H1 (cell line): ENCODE measurements at regions not wholly inside any gene's neighbourhood (a gene's known extent, or its start where the extent isn't known, plus 50 kb on each side); places are given as distances from the start of the nearest gene placed in this dataset.

Experiments
- CTCF ChIA-PET: fragments of 300-600 bp; sonication (Branson Sonifier 250); formaldehyde crosslinking; loops from one replicate; lab custom pipeline; 2021; ENCODE audit not compliant: partially characterized antibody; lab: Charles Lee
- POLR2A ChIA-PET: fragments of 300-600 bp; sonication (Branson Sonifier 250); formaldehyde crosslinking; loops from one replicate; lab custom pipeline; 2021; ENCODE audit warnings: inconsistent platforms; ENCODE audit not compliant: partially characterized antibody; lab: Charles Lee
- DNase-seq, 2 experiments: peaks; one replicate each; pipeline versions ENCODE4 v3.0.0 to v3.0.0-alpha.2; 2010 to 2022; ENCODE audit warnings: low spot score in 2 of 2, low read depth in 1 of 2, mixed read lengths in 1 of 2
- FAIRE-seq: peaks from 2 replicates; lab custom pipeline; 2011; peaks lifted over from hg19 to GRCh38; lab: Jason Lieb, UNC
- H2AFZ ChIP-seq: 2 replicates; pipeline ENCODE4 v1.8.1; 2012; ENCODE audit warnings: low read length, inconsistent platforms
- H2AK5ac ChIP-seq: 2 replicates; pipeline ENCODE4 v1.6.1; 2013; ENCODE audit warnings: low read depth, low read length
- H2BK120ac ChIP-seq: replicated peaks from 2 replicates; pipeline ENCODE3; 2013; ENCODE audit warnings: low read depth, low read length, inconsistent platforms
- H2BK12ac ChIP-seq: 2 replicates; pipeline ENCODE4 v1.6.1; 2013; ENCODE audit warnings: low read depth, low read length
- H2BK15ac ChIP-seq: 2 replicates; pipeline ENCODE4 v1.6.1; 2013; ENCODE audit warnings: low read length
- H2BK20ac ChIP-seq: 2 replicates; pipeline ENCODE4 v1.6.1; 2013; ENCODE audit warnings: low read length
- H2BK5ac ChIP-seq: 2 replicates; pipeline ENCODE4 v1.6.1; 2013; ENCODE audit warnings: low read depth, low read length
- H3K14ac ChIP-seq: 2 replicates; pipeline ENCODE4 v1.6.1; 2013; ENCODE audit warnings: inconsistent platforms; ENCODE audit not compliant: insufficient read length
- H3K18ac ChIP-seq: 2 replicates; pipeline ENCODE4 v1.6.1; 2013; ENCODE audit warnings: low read length; ENCODE audit errors: extremely low read depth
- H3K23ac ChIP-seq: 2 replicates; pipeline ENCODE4 v1.6.1; 2013; ENCODE audit warnings: inconsistent platforms; ENCODE audit not compliant: insufficient read length
- H3K23me2 ChIP-seq: 2 replicates; pipeline ENCODE4 v1.6.1; 2013; ENCODE audit warnings: low read depth, low read length
- H3K27ac ChIP-seq: 2 replicates; pipeline ENCODE4 v1.6.1; 2011; ENCODE audit warnings: low read depth, low read length, inconsistent platforms
- H3K27me3 ChIP-seq, 4 experiments: replicated peaks in 1 of 4; 1 replicate in 1 of 4; 2 replicates in 3 of 4; pipeline versions ENCODE4 v1.6.1 to v1.8.1; 2011 to 2013; ENCODE audit warnings: low read length in 3 of 4, mild to moderate bottlenecking in 3 of 4, inconsistent platforms in 2 of 4, mixed read lengths in 2 of 4, moderate library complexity in 1 of 4; ENCODE audit not compliant: control insufficient read depth in 3 of 4, insufficient read depth in 3 of 4; ENCODE audit errors: extremely low read depth in 1 of 4
- H3K36me3 ChIP-seq, 4 experiments: 2 replicates each; pipeline versions ENCODE4 v1.6.1 to v1.8.1; 2011 to 2013; ENCODE audit warnings: mild to moderate bottlenecking in 4 of 4, low read length in 3 of 4, moderate library complexity in 2 of 4, control low read depth in 1 of 4, inconsistent platforms in 1 of 4; ENCODE audit not compliant: insufficient read depth in 4 of 4, control insufficient read depth in 2 of 4
- H3K4ac ChIP-seq: replicated peaks from 2 replicates; pipeline ENCODE3; 2013; ENCODE audit warnings: low read length, low read depth, mixed read lengths, inconsistent platforms; ENCODE audit not compliant: insufficient read length
- H3K4me1 ChIP-seq, 4 experiments: replicated peaks in 1 of 4; 1 replicate in 1 of 4; 2 replicates in 3 of 4; pipeline versions ENCODE4 v1.6.1 to v1.8.1; 2011 to 2013; ENCODE audit warnings: low read length in 3 of 4, inconsistent platforms in 2 of 4, mixed read lengths in 1 of 4; ENCODE audit not compliant: insufficient read depth in 4 of 4, control insufficient read depth in 3 of 4
- H3K4me2 ChIP-seq, 2 experiments: 2 replicates each; pipeline versions ENCODE4 v1.6.1 to v1.8.1; 2011 to 2013; ENCODE audit warnings: low read depth in 2 of 2, low read length in 2 of 2, control low read depth in 1 of 2, inconsistent platforms in 1 of 2, mild to moderate bottlenecking in 1 of 2; ENCODE audit not compliant: insufficient read depth in 1 of 2
- H3K4me3 ChIP-seq, 4 experiments: fragments of 200-600, 300-600 bp in 1 of 4; sonication (generic), shearing (Covaris generic), sonication (Bioruptor Twin) in 1 of 4; 2 replicates each; pipeline versions ENCODE4 v1.5.1 to v1.8.1; 2011 to 2016; ENCODE audit warnings: low read length in 4 of 4, low read depth in 3 of 4, control low read depth in 2 of 4, inconsistent platforms in 2 of 4, mild to moderate bottlenecking in 2 of 4, mixed read lengths in 1 of 4, moderate library complexity in 1 of 4; ENCODE audit not compliant: insufficient read depth in 2 of 4; ENCODE audit errors: extremely low read depth in 1 of 4
- H3K56ac ChIP-seq: replicated peaks from 2 replicates; pipeline ENCODE3; 2013; ENCODE audit warnings: low read depth, mild to moderate bottlenecking, mixed read lengths, low read length, inconsistent platforms; ENCODE audit not compliant: insufficient read length
- H3K79me1 ChIP-seq: 2 replicates; pipeline ENCODE4 v1.6.1; 2013; ENCODE audit warnings: low read depth, low read length, control low read depth
- H3K79me2 ChIP-seq, 2 experiments: 2 replicates each; pipeline versions ENCODE4 v1.6.1 to v1.8.1; 2012 to 2013; ENCODE audit warnings: low read length in 2 of 2, mild to moderate bottlenecking in 2 of 2, inconsistent platforms in 1 of 2; ENCODE audit not compliant: insufficient read depth in 2 of 2, control insufficient read depth in 1 of 2
- H3K9ac ChIP-seq, 4 experiments: replicated peaks in 1 of 4; 1 replicate in 1 of 4; 2 replicates in 3 of 4; pipeline versions ENCODE4 v1.6.1 to v1.8.1; 2011 to 2013; ENCODE audit warnings: low read depth in 3 of 4, low read length in 3 of 4, control low read depth in 2 of 4, mild to moderate bottlenecking in 2 of 4, moderate library complexity in 2 of 4, inconsistent platforms in 1 of 4; ENCODE audit errors: extremely low read depth in 1 of 4
- H3K9me3 ChIP-seq, 2 experiments: 2 replicates each; pipeline versions ENCODE4 v1.6.1 to v1.8.1; 2012 to 2013; ENCODE audit warnings: mild to moderate bottlenecking in 2 of 2, moderate library complexity in 2 of 2, control low read depth in 1 of 2, inconsistent platforms in 1 of 2, low read depth in 1 of 2, low read length in 1 of 2, mixed read lengths in 1 of 2; ENCODE audit not compliant: insufficient read depth in 2 of 2
- H4K20me1 ChIP-seq, 2 experiments: replicated peaks in 1 of 2; 2 replicates each; pipeline versions ENCODE3 to v1.8.1; 2011 to 2013; ENCODE audit warnings: inconsistent platforms in 2 of 2, low read length in 2 of 2, mild to moderate bottlenecking in 1 of 2; ENCODE audit not compliant: insufficient read depth in 2 of 2, control insufficient read depth in 1 of 2
- H4K5ac ChIP-seq: 2 replicates; pipeline ENCODE4 v1.6.1; 2013; ENCODE audit warnings: low read length, low read depth, mixed read lengths, inconsistent platforms; ENCODE audit not compliant: insufficient read length
- H4K8ac ChIP-seq: 2 replicates; pipeline ENCODE4 v1.8.0; 2013; ENCODE audit warnings: mild to moderate bottlenecking, moderate library complexity, low read length, inconsistent platforms; ENCODE audit not compliant: insufficient read depth; ENCODE audit errors: extremely low read depth
- H4K91ac ChIP-seq: replicated peaks from 2 replicates; pipeline ENCODE3; 2013; ENCODE audit warnings: low read length, mixed read lengths, inconsistent platforms; ENCODE audit not compliant: insufficient read length
- CHD1 ChIP-seq: IDR thresholded peaks from 2 replicates; pipeline ENCODE4 v1.6.1; 2012; ENCODE audit warnings: low read depth, low read length, improper control_type of control experiment
- CHD2 ChIP-seq: IDR thresholded peaks from 2 replicates; pipeline ENCODE4 v1.6.1; 2012; ENCODE audit warnings: low read length, improper control_type of control experiment
- EGR1 ChIP-seq: IDR thresholded peaks from 2 replicates; pipeline ENCODE4 v1.6.1; 2011; ENCODE audit warnings: low read depth, low read length, borderline replicate concordance
- GABPA ChIP-seq: IDR thresholded peaks from 2 replicates; pipeline ENCODE4 v1.6.1; 2011; ENCODE audit warnings: mild to moderate bottlenecking, low read length, moderate library complexity, borderline replicate concordance; ENCODE audit not compliant: insufficient read depth
- SAP30 ChIP-seq: fragments of 300-600 bp; sonication (generic); IDR thresholded peaks from 2 replicates; pipeline ENCODE4 v1.7.1; 2012; ENCODE audit warnings: low read length, moderate library complexity, mild to moderate bottlenecking, inconsistent platforms; ENCODE audit not compliant: insufficient read depth, insufficient replicate concordance
- WGBS, 2 experiments: shearing (Covaris generic) in 1 of 2; methylation state at CpG; one replicate each; pipeline versions ENCODE4 v1.1.6 to v1.1.7; 2013 to 2015; ENCODE audit warnings: low lambda C conversion rate in 2 of 2, mixed read lengths in 2 of 2, inconsistent platforms in 1 of 2, low coverage in 1 of 2, missing lambda C conversion rate in 1 of 2; ENCODE audit not compliant: insufficient replicate concordance in 2 of 2, insufficient coverage in 1 of 2, insufficient read length in 1 of 2; ENCODE audit errors: extremely low coverage in 1 of 2, missing lambda C conversion rate in 1 of 2; 5-methylcytosine and 5-hydroxymethylcytosine counted together

DNA sequence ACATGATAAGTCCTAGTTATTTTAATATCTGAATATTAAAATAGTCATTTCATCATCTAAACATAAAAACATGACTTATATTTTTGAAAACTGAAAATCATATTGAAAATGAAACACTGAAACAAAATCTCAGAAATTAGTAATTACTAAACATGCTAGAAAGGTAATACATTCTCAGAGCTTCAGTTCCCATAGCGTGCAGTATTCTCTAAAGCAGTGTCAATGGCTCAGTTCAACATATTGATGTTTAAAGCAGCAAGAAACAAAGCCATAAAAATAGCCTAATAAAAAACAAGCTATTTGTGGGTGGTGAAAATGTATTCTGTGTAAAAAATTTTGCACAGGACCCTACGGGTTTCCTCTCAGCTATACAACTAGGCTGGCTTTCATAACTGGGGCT lies 1337.4 kb downstream of the FSCB start:
- POLR2A ChIA-PET = no interaction called here
- H3K4me3 ChIP-seq = no peak overlapping the region
- 73% methylated on average over 2 of the region's 2 CpGs; no CpG with 5 or more reads in 1 of the 2 experiments for WGBS, 2 experiments

More for the DNA sequence above, 1337.4 kb downstream of the FSCB start:
- Histone ChIP-seq H3K27me3 (peaks cover 0 to 1% (median 0%) of the 10 kb centered on the region in 4 experiments; a peak in 1 of 7 replicates), H4K5ac (no peak overlapping the region), H3K23me2 (no peaks in the 10 kb centered on the region), H3K27ac (no peak overlapping the region), H4K8ac (no peak overlapping the region), H2BK15ac (no peak overlapping the region)
- TF ChIP-seq CHD2 = no peak
- TF ChIP-seq EGR1 = no peak
- TF ChIP-seq SAP30 = no peak
- no peak for TF ChIP-seq GABPA
- TF ChIP-seq CHD1 = no peak
- TF ChIP-seq, all 59 proteins: peak for 0
- DNase-seq = no peak
- Histone ChIP-seq H3K4me2 (no peak overlapping the region), H3K9ac (no peak overlapping the region), H3K79me2 (no peaks in the 10 kb centered on the region), H3K4ac (no peak overlapping the region), H3K4me1 (no peaks in the 10 kb centered on the region), H2BK20ac (no peak overlapping the region), H3K9me3 (no peaks in the 10 kb centered on the region), H2BK5ac (no peak overlapping the region), H3K18ac (no peak overlapping the region), H2BK12ac (no peak overlapping the region), H4K91ac (no peak overlapping the region), H3K14ac (no peak overlapping the region), H2AFZ (no peak overlapping the region), H3K56ac (no peak overlapping the region), H4K20me1 (no peaks in the 10 kb centered on the region), H2BK120ac (no peak overlapping the region), H2AK5ac (no peak overlapping the region), H3K79me1 (no peaks in the 10 kb centered on the region), H3K23ac (no peak overlapping the region), H3K36me3 (no peaks in the 10 kb centered on the region)
- FAIRE-seq = no peak
- CTCF ChIA-PET = interaction anchor here (0.5 kb wide), 1 partner anchor 430 kb away, joined by 3 read pairs; no protein-coding TSS in a partner anchor
